ENCODE measurements at regions not wholly inside any gene's neighbourhood (a gene's known extent, or its start where the extent isn't known, plus 50 kb on each side); places are given as distances from the start of the nearest gene placed in this dataset.

- DNase-seq (ENCODE audit: low spot score): no peak
- H3K27ac Mint-ChIP-seq: no peak overlapping the region
- H3K36me3 Mint-ChIP-seq: no peaks in the 10 kb centered on the region
- no peaks in the 10 kb centered on the region for H3K27me3 Mint-ChIP-seq
- peaks cover 6% of the 10 kb centered on the region for H3K9me3 Mint-ChIP-seq
- no peak overlapping the region for H3K4me3 Mint-ChIP-seq
- ATAC-seq: no peak
- H3K4me1 Mint-ChIP-seq (ENCODE audit: low read depth in 2 of 2): no peaks in the 10 kb centered on the region
These were observed 707.8 kb downstream of the TUSC7 start for GRCh38 chr3:117417411-117417810.

DNA sequence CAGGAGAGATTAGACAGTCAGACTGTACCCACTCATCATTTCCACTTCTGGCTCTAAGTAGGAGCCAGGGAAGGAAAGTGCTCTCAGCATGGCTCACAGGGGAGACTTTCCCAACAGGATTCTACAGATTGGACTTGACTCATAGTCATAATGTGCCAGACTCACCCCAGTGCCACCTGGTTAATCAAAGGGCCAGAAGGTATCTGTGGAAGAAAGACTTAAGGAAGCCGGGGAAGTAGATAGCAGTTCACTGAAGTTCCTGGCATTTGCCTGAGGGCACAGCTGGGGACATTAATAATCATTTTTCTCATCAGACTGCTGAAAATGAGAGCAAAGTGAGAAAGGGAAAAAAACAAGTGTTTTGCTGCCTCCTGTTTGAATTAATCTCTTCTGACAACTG lies 717.5 kb downstream of the TUSC7 start:
- no peak overlapping the region for H3K27ac Mint-ChIP-seq
- DNase-seq (ENCODE audit: low spot score) (no peak), ATAC-seq (no peak)
- peaks cover 15% of the 10 kb centered on the region for H3K9me3 Mint-ChIP-seq
- H3K4me3 Mint-ChIP-seq: no peak overlapping the region
- no peaks in the 10 kb centered on the region for H3K36me3 Mint-ChIP-seq
- H3K27me3 Mint-ChIP-seq: no peaks in the 10 kb centered on the region
- no peaks in the 10 kb centered on the region for H3K4me1 Mint-ChIP-seq (ENCODE audit: low read depth in 2 of 2)

DNA sequence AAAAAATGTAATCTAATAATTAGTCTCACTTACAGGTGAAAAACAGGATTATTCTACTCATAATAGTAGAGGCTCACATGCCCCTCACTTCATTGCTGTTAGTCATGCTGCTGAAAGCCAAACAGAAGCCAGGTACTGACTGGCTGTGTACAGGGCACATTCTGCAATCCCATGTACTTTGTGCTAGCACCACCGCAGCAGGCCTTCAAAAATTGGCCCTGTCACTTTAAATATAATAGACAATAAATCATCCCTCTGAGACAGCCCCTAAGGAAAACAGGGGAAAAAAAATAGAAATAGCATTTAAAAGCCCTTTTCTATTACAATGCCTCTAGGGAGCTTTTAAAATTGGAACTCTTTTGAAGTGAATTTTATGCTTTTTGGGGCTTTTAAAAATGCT lies 723.8 kb downstream of the TUSC7 start:
- H3K4me3 Mint-ChIP-seq: no peak overlapping the region
- H3K27me3 Mint-ChIP-seq: no peaks in the 10 kb centered on the region
- H3K4me1 Mint-ChIP-seq (ENCODE audit: low read depth in 2 of 2): no peaks in the 10 kb centered on the region
- ATAC-seq (no peak), DNase-seq (ENCODE audit: low spot score) (no peak)
- H3K27ac Mint-ChIP-seq: no peak overlapping the region
- H3K9me3 Mint-ChIP-seq: peaks cover 10% of the 10 kb centered on the region
- H3K36me3 Mint-ChIP-seq: peaks cover 6% of the 10 kb centered on the region

DNA sequence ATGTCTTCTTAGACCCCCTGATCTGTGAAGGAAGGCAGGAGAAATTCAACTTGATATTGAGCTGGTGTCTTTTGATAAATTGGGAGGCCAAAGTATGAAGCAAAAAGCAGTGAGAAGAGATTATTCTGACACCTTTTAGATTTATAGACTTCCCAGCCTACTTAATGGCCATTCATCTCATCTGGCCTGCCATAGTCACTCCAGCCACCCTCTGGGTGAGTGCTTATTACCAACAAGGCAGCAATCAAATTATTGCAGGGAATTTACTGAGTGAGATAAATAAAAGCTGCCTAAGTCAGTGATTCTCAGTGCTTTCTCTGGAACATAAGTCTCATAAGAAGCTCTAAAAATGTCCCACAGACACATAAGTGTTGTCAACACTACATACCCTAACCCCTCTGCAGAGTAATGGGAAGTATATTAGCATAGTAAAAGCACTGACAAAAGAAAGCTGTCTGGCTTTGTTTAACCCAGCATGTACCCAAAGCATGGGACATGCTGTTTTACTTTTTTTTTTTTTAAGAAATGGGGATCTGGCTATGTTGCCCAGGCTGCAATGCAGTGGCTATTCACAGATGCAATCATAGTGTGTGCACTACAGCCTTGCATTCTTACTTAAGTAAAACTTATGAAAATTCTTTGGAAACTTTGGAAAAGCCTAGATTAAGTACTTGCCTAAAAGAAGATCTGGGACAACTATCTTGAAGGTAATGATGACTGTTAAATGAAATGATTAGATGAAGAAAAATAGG lies 725.3 kb downstream of the TUSC7 start:
- DNase-seq (ENCODE audit: low spot score) (no peak), ATAC-seq (no peak)
- Mint-ChIP-seq H3K27ac (no peak overlapping the region), H3K9me3 (peaks cover 6% of the 10 kb centered on the region), H3K4me1 (ENCODE audit: low read depth in 2 of 2) (no peaks in the 10 kb centered on the region), H3K36me3 (peaks cover 6% of the 10 kb centered on the region), H3K27me3 (no peaks in the 10 kb centered on the region), H3K4me3 (no peak overlapping the region)

DNA sequence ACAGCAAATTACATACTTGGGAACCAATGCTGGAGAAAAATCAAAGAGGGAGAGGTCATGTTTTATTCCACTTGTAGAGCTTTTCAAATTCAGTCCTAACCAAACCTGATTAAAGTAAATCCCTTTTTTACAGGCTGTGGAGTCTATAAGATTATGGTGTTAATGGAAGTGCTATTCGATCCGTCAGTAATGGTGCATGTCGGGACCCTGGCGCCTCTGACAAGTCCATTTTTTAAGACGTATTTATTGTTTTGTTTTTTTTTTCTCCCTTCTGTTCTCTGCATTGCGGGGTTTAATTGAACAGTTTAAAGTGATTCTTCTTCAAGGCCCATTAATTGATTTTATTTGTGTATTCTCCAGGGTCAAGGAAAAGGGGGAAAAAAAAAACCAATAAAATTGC lies 725.9 kb downstream of the TUSC7 start:
- H3K27me3 Mint-ChIP-seq: no peaks in the 10 kb centered on the region
- ATAC-seq: no peak
- H3K27ac Mint-ChIP-seq: no peak overlapping the region

GRCh38 chr3:117439812-117440211 lies 730.2 kb downstream of the TUSC7 start:
- no peak for DNase-seq (ENCODE audit: low spot score)
- H3K9me3 Mint-ChIP-seq: no peaks in the 10 kb centered on the region
- no peak overlapping the region for H3K4me3 Mint-ChIP-seq
- ATAC-seq: no peak
- H3K27me3 Mint-ChIP-seq: no peaks in the 10 kb centered on the region
- no peak overlapping the region for H3K27ac Mint-ChIP-seq
- peaks cover 6% of the 10 kb centered on the region for H3K36me3 Mint-ChIP-seq
- no peaks in the 10 kb centered on the region for H3K4me1 Mint-ChIP-seq (ENCODE audit: low read depth in 2 of 2)

More for the DNA sequence above, 725.9 kb downstream of the TUSC7 start:
- H3K36me3 Mint-ChIP-seq: peaks cover 6% of the 10 kb centered on the region
- H3K4me1 Mint-ChIP-seq (ENCODE audit: low read depth in 2 of 2): no peaks in the 10 kb centered on the region
- DNase-seq (ENCODE audit: low spot score): no peak
- no peak overlapping the region for H3K4me3 Mint-ChIP-seq
- peaks cover 6% of the 10 kb centered on the region for H3K9me3 Mint-ChIP-seq

DNA sequence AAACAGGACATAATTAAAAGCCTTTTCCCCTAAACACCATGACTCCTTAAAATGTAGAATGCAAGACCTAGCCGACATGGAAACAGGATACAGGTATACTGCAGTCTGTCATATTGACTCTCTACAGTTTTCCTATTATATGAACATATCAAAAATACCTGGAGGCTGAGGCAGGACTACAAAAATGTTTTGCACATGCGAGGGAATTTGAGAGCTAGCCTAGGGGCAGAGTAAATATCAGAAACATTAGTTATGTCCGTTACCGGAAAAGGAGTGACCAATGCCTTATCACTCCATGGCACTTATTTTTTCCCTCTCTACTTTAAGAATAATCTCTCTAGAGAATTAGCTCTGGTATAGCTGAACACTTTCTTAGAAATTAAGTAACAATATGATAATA lies 732.3 kb downstream of the TUSC7 start:
- Mint-ChIP-seq H3K9me3 (no peaks in the 10 kb centered on the region), H3K4me3 (no peak overlapping the region), H3K27me3 (no peaks in the 10 kb centered on the region), H3K27ac (no peak overlapping the region), H3K4me1 (ENCODE audit: low read depth in 2 of 2) (no peaks in the 10 kb centered on the region), H3K36me3 (no peaks in the 10 kb centered on the region)
- DNase-seq (ENCODE audit: low spot score) (no peak), ATAC-seq (no peak)

DNA sequence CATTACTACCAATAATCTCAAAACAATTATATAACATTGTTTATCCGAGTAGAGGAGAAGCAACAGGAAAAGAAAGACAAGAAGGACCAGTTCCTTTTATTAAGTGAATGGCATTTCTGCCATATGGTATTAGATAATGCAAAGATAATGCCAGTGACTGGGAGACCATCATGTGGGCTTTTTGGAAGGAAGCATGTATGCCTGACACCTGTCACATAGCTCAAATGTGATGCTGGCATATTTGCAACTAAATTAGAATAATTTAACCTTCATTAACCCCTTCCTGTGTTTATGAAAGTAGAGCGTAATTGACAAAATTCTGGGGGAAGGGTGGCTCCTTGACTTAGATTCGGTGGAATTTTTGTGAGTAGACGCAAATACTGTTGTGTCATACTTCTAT lies 733.0 kb downstream of the TUSC7 start:
- H3K27me3 Mint-ChIP-seq: no peaks in the 10 kb centered on the region

DNA sequence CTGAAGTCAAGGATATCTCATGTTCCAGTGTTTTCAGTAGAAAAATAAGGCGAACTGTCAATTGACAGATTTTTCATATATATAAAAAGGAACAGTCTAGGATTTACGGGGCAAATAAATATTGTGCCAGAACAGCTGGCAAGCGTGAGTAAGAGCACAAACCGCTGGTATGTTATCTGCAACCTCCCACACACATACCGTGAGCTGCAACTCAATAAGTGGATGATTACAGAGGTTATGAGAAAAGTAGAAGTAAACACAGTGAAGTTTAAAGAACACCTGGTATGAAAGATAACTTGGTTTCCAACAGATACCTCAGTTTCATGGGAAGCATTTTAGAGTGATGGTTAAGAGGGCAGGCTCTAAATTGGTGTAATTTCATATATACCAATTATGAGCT lies 733.4 kb downstream of the TUSC7 start:
- Mint-ChIP-seq H3K9me3 (no peaks in the 10 kb centered on the region), H3K36me3 (no peaks in the 10 kb centered on the region), H3K4me1 (ENCODE audit: low read depth in 2 of 2) (no peaks in the 10 kb centered on the region), H3K27me3 (no peaks in the 10 kb centered on the region), H3K4me3 (no peak overlapping the region), H3K27ac (no peak overlapping the region)
- ATAC-seq (no peak), DNase-seq (ENCODE audit: low spot score) (no peak)

More for the DNA sequence above, 733.0 kb downstream of the TUSC7 start:
- ATAC-seq: no peak
- no peak for DNase-seq (ENCODE audit: low spot score)
- Mint-ChIP-seq H3K4me3 (no peak overlapping the region), H3K27ac (no peak overlapping the region), H3K9me3 (no peaks in the 10 kb centered on the region), H3K36me3 (no peaks in the 10 kb centered on the region), H3K4me1 (ENCODE audit: low read depth in 2 of 2) (no peaks in the 10 kb centered on the region)

- H3K4me1 Mint-ChIP-seq (ENCODE audit: low read depth in 2 of 2): no peaks in the 10 kb centered on the region
- ATAC-seq (no peak), DNase-seq (ENCODE audit: low spot score) (no peak)
- no peaks in the 10 kb centered on the region for H3K27me3 Mint-ChIP-seq
- no peaks in the 10 kb centered on the region for H3K36me3 Mint-ChIP-seq
- H3K4me3 Mint-ChIP-seq: no peak overlapping the region
- no peak overlapping the region for H3K27ac Mint-ChIP-seq
- no peaks in the 10 kb centered on the region for H3K9me3 Mint-ChIP-seq
These were observed 734.6 kb downstream of the TUSC7 start for GRCh38 chr3:117444175-117444574.

- ATAC-seq: no peak
- Mint-ChIP-seq H3K27ac (no peak overlapping the region), H3K4me1 (ENCODE audit: low read depth in 2 of 2) (no peaks in the 10 kb centered on the region), H3K4me3 (no peak overlapping the region), H3K27me3 (no peaks in the 10 kb centered on the region), H3K36me3 (no peaks in the 10 kb centered on the region), H3K9me3 (no peaks in the 10 kb centered on the region)
- DNase-seq (ENCODE audit: low spot score): no peak
These were observed 737.8 kb downstream of the TUSC7 start for GRCh38 chr3:117447419-117447818.

GRCh38 chr3:117450026-117450425 lies 740.4 kb downstream of the TUSC7 start:
- ATAC-seq (no peak), DNase-seq (ENCODE audit: low spot score) (no peak)
- Mint-ChIP-seq H3K9me3 (peaks cover 3% of the 10 kb centered on the region), H3K27ac (no peak overlapping the region), H3K4me1 (ENCODE audit: low read depth in 2 of 2) (no peaks in the 10 kb centered on the region), H3K27me3 (no peaks in the 10 kb centered on the region), H3K4me3 (no peak overlapping the region), H3K36me3 (no peaks in the 10 kb centered on the region)

DNA sequence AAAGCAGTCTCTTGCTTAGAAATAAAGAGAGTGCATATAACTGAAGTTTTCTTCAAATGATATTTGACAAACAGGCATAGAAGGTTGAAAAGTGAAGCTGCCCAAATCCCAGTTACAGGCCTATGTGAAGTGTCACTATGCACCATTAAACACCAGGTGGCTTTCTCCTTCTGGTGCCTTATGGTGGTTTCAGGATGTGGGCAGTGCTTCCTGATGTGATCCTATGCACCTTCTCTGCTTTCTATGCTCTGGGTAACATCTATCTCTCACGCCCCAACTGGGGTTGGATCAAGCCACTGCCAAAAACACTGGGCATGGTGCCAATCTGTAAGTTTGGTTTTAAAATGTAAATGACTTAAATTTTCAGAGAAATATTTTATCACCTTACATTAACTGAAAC lies 744.7 kb downstream of the TUSC7 start:
- DNase-seq (ENCODE audit: low spot score) (no peak), ATAC-seq (no peak)
- H3K36me3 Mint-ChIP-seq: no peaks in the 10 kb centered on the region
- H3K27ac Mint-ChIP-seq: no peak overlapping the region
- H3K4me3 Mint-ChIP-seq: no peak overlapping the region
- peaks cover 13% of the 10 kb centered on the region for H3K9me3 Mint-ChIP-seq
- no peaks in the 10 kb centered on the region for H3K4me1 Mint-ChIP-seq (ENCODE audit: low read depth in 2 of 2)
- H3K27me3 Mint-ChIP-seq: no peaks in the 10 kb centered on the region

- H3K27ac Mint-ChIP-seq: no peak overlapping the region
- no peak for DNase-seq (ENCODE audit: low spot score)
- H3K36me3 Mint-ChIP-seq: no peaks in the 10 kb centered on the region
- H3K27me3 Mint-ChIP-seq: no peaks in the 10 kb centered on the region
- no peak for ATAC-seq
- H3K4me1 Mint-ChIP-seq (ENCODE audit: low read depth in 2 of 2): no peaks in the 10 kb centered on the region
- H3K9me3 Mint-ChIP-seq: peaks cover 13% of the 10 kb centered on the region
- no peak overlapping the region for H3K4me3 Mint-ChIP-seq
These were observed 745.3 kb downstream of the TUSC7 start for GRCh38 chr3:117454908-117455307.

- H3K27me3 Mint-ChIP-seq: no peaks in the 10 kb centered on the region
- H3K36me3 Mint-ChIP-seq: no peaks in the 10 kb centered on the region
- ATAC-seq (no peak), DNase-seq (ENCODE audit: low spot score) (no peak)
- no peaks in the 10 kb centered on the region for H3K4me1 Mint-ChIP-seq (ENCODE audit: low read depth in 2 of 2)
- H3K27ac Mint-ChIP-seq: no peak overlapping the region
- peaks cover 19% of the 10 kb centered on the region for H3K9me3 Mint-ChIP-seq
- H3K4me3 Mint-ChIP-seq: no peak overlapping the region
These were observed 746.2 kb downstream of the TUSC7 start for GRCh38 chr3:117455782-117456181.
